Smooth muscle cell (in vitro differentiated cells): ENCODE measurements at regions not wholly inside any gene's neighbourhood (a gene's known extent, or its start where the extent isn't known, plus 50 kb on each side); places are given as distances from the start of the nearest gene placed in this dataset.
A peak's percentile ranks its signal among the peaks of the same experiment; 100 is the strongest.
"Not testable (repeated sequence)": the region's sequence is repeated elsewhere in the genome, so short reads cannot be mapped to it uniquely, and the experiment has no call there.

Source experiments
- DNase-seq: peaks from one replicate; lab custom pipeline; 2025; ENCODE audit not compliant: unreplicated experiment; lab: John Stamatoyannopoulos, UW
- H2AFZ ChIP-seq: fragments of 200-600 bp; sonication (generic); 2 replicates; pipeline ENCODE4 v1.6.0; 2016; ENCODE audit warnings: antibody characterized with exemption, low read depth, mild to moderate bottlenecking
- H3F3A ChIP-seq: fragments of 200-600 bp; sonication (generic); 2 replicates; pipeline ENCODE4 v1.6.0; 2017; ENCODE audit warnings: antibody characterized with exemption, low read depth
- H3K27ac ChIP-seq: fragments of 200-600 bp; sonication (generic); 2 replicates; pipeline ENCODE4 v1.5.1; 2016; ENCODE audit warnings: low read depth, mild to moderate bottlenecking
- H3K27me3 ChIP-seq: fragments of 200-600 bp; sonication (generic); 2 replicates; pipeline ENCODE4 v1.6.1; 2016; ENCODE audit warnings: low read depth, mild to moderate bottlenecking
- H3K36me3 ChIP-seq: fragments of 200-600 bp; sonication (generic); 2 replicates; pipeline ENCODE4 v1.5.1; 2016; ENCODE audit warnings: low read depth
- H3K4me1 ChIP-seq: fragments of 200-600 bp; sonication (generic); 2 replicates; pipeline ENCODE4 v1.5.1; 2016; ENCODE audit warnings: low read depth
- H3K4me2 ChIP-seq: fragments of 200-600 bp; sonication (generic); 2 replicates; pipeline ENCODE4 v1.6.0; 2016; ENCODE audit warnings: mild to moderate bottlenecking
- H3K4me3 ChIP-seq: fragments of 200-600 bp; sonication (generic); 2 replicates; pipeline ENCODE4 v1.5.1; 2016; ENCODE audit warnings: mild to moderate bottlenecking
- H3K79me2 ChIP-seq: fragments of 200-600 bp; sonication (generic); 2 replicates; pipeline ENCODE4 v1.6.0; 2016; ENCODE audit warnings: low read depth, mild to moderate bottlenecking
- H3K9ac ChIP-seq: fragments of 200-600 bp; sonication (generic); 2 replicates; pipeline ENCODE4 v1.6.0; 2016; ENCODE audit warnings: low read depth
- H3K9me3 ChIP-seq: fragments of 200-600 bp; sonication (generic); replicated peaks from 2 replicates; pipeline ENCODE4 v1.5.1; 2016; ENCODE audit warnings: low read depth
- H4K20me1 ChIP-seq: fragments of 200-600 bp; sonication (generic); 2 replicates; pipeline ENCODE4 v1.6.0; 2016; ENCODE audit warnings: low read depth
- WGBS: methylation state at CpG from one replicate; pipeline ENCODE4 v1.1.7; 2016; ENCODE audit warnings: low lambda C conversion rate; 5-methylcytosine and 5-hydroxymethylcytosine counted together
- TF ChIP-seq, protein P1 (sequence below): fragments of 200-600 bp; sonication (generic); IDR thresholded peaks from 2 replicates; pipeline ENCODE4 v1.5.1; 2017; ENCODE audit warnings: borderline replicate concordance, mild to moderate bottlenecking, antibody characterized with exemption; ENCODE audit not compliant: insufficient read depth, poor library complexity, severe bottlenecking

DNA sequence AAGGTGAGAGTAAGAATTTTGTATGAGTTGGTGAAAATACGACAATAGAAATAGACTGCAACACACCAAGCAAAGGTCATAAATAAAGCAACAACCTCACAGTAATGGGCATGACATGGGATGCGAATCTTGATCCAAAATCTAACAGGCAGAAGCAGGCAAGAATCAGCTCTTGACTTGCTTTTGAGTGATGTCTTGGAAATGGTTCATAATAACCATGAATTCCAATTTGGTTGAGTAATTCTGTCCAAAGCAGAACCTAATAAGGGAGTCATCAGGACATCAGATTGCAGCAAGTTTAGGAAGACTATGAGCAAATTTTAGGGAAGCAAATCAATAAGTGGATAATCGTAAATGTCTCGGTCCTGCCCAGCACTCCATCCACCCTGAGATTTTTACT, 224.0 kb upstream of the ISX start:
- no peak overlapping the region for H2AFZ ChIP-seq
- no peaks in the 10 kb centered on the region for H3K79me2 ChIP-seq
- H3K4me2 ChIP-seq: peak overlapping the region; percentile 62
- H4K20me1 ChIP-seq: no peaks in the 10 kb centered on the region
- H3K4me3 ChIP-seq: no peak overlapping the region
- peaks cover 19% of the 10 kb centered on the region for H3F3A ChIP-seq
- peak overlapping the region; percentile 65 for H3K9ac ChIP-seq
- peaks cover 30% of the 10 kb centered on the region for H3K4me1 ChIP-seq
- H3K36me3 ChIP-seq: no peaks in the 10 kb centered on the region
- no peak for DNase-seq
- no peaks in the 10 kb centered on the region for H3K27me3 ChIP-seq
- TF ChIP-seq, protein P1, sequence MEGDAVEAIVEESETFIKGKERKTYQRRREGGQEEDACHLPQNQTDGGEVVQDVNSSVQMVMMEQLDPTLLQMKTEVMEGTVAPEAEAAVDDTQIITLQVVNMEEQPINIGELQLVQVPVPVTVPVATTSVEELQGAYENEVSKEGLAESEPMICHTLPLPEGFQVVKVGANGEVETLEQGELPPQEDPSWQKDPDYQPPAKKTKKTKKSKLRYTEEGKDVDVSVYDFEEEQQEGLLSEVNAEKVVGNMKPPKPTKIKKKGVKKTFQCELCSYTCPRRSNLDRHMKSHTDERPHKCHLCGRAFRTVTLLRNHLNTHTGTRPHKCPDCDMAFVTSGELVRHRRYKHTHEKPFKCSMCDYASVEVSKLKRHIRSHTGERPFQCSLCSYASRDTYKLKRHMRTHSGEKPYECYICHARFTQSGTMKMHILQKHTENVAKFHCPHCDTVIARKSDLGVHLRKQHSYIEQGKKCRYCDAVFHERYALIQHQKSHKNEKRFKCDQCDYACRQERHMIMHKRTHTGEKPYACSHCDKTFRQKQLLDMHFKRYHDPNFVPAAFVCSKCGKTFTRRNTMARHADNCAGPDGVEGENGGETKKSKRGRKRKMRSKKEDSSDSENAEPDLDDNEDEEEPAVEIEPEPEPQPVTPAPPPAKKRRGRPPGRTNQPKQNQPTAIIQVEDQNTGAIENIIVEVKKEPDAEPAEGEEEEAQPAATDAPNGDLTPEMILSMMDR: no peak
- no peaks in the 10 kb centered on the region for H3K9me3 ChIP-seq
- 48% methylated on average over 4 of the region's 4 CpGs for WGBS
- peak overlapping the region; percentile 86 for H3K27ac ChIP-seq

DNA sequence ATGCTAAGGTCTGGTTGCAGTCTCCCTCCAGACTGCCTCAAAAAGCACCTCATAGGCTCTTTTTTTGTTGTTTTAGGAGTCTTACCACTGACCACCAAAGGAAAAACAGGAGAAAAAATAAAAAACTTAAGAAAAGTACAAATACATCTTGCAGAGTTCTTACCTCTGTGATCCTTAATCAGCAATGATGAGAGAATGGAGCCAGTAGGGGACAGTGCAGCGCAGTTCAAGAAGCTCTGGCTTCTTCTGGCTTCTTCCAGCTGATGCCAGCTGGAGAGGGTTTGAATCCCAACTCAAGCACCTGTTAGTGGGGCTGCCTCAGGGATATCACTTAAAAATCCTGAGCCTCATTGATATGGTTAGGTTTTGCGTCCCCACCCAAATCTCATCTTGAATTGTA, 223.3 kb upstream of the ISX start:
- H3K9me3 ChIP-seq: no peaks in the 10 kb centered on the region
- H2AFZ ChIP-seq: no peak overlapping the region
- no peak overlapping the region for H3K4me3 ChIP-seq
- H3K9ac ChIP-seq: no peak overlapping the region
- no peaks in the 10 kb centered on the region for H3K36me3 ChIP-seq
- no peaks in the 10 kb centered on the region for H3K79me2 ChIP-seq
- no peaks in the 10 kb centered on the region for H4K20me1 ChIP-seq
- peaks cover 25% of the 10 kb centered on the region for H3F3A ChIP-seq
- H3K27me3 ChIP-seq: no peaks in the 10 kb centered on the region
- TF ChIP-seq, protein P1: no peak
- H3K4me2 ChIP-seq: no peak overlapping the region
- H3K27ac ChIP-seq: peak overlapping the region; percentile 86
- 89% methylated on average over 2 of the region's 2 CpGs for WGBS
- peaks cover 31% of the 10 kb centered on the region for H3K4me1 ChIP-seq
- no peak for DNase-seq

DNA sequence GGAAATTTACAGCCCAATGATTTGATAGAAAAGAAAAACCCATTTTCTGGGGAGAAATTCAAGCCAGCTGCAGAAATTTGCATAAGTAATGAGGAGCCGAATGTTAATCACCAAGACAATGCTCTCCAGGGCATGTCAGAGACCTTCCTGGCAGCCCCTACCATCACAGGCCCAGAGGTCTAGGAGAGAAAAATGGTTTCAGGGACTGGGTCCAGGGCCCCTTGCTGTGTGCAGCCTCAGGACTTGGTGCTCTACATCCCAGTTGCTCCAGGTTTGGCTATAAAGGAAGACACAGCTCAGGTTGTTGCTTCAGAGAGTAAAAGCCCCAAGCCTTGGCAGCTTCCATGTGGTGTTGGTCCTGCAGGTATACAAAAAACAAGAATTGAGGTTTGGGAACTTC, 222.2 kb upstream of the ISX start:
- not testable (repeated sequence) for H2AFZ ChIP-seq, H3K27ac ChIP-seq, H3K4me3 ChIP-seq, H3K9me3 ChIP-seq, H3K36me3 ChIP-seq, DNase-seq, H3K27me3 ChIP-seq, H3K79me2 ChIP-seq, H4K20me1 ChIP-seq, H3K9ac ChIP-seq, H3K4me2 ChIP-seq
- peaks cover 34% of the 10 kb centered on the region for H3K4me1 ChIP-seq
- WGBS: 40% methylated on average over 1 of the region's 1 CpG
- peaks cover 26% of the 10 kb centered on the region for H3F3A ChIP-seq

DNA sequence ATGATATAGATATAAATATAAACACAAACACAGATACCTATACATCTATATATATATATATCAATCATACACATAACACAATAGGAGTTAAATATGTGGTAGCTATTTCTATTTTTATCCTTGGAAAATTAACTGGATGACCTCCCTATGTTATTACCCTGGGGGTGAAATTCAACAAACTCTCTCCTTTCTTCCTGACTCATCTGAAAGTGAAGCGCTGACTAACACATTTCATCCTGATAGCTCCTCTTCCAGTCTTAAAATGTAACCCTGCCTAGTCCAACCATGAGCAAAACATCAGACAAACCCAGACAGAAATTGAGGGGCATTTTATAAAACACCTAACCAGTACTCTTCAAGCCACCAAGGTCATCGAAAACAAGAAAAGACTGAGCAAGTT, 220.6 kb upstream of the ISX start:
- Histone ChIP-seq H2AFZ (no peak overlapping the region), H3K9ac (peak overlapping the region; percentile 18), H3K79me2 (no peaks in the 10 kb centered on the region), H3K4me2 (peak overlapping the region; percentile 64), H4K20me1 (no peaks in the 10 kb centered on the region), H3F3A (peaks cover 22% of the 10 kb centered on the region), H3K4me3 (no peak overlapping the region), H3K27ac (peak overlapping the region; percentile 91), H3K36me3 (no peaks in the 10 kb centered on the region), H3K4me1 (peaks cover 34% of the 10 kb centered on the region), H3K9me3 (no peaks in the 10 kb centered on the region), H3K27me3 (no peaks in the 10 kb centered on the region)
- TF ChIP-seq, protein P1: no peak
- DNase-seq: no peak
- 52% methylated on average over 2 of the region's 2 CpGs for WGBS
